GM18861 (cell line): ENCODE measurements at regions not wholly inside any gene's neighbourhood (a gene's known extent, or its start where the extent isn't known, plus 50 kb on each side); places are given as distances from the start of the nearest gene placed in this dataset.
"Not testable (repeated sequence)": the region's sequence is repeated elsewhere in the genome, so short reads cannot be mapped to it uniquely, and the experiment has no call there.

Experiments used
- ATAC-seq: cut with Tn5 transposase; IDR thresholded peaks from one replicate; pipeline ENCODE4 v1.9.1; 2021; ENCODE audit not compliant: unreplicated experiment

GRCh38 chr10:133689897-133690296 lies 63.3 kb upstream of the FRG2B start:
- not testable (repeated sequence) for ATAC-seq

- peak; percentile 19 for ATAC-seq
Measured at GRCh38 chr10:133688441-133688912, 61.9 kb upstream of the FRG2B start.

GRCh38 chr10:133687689-133688440 lies 61.3 kb upstream of the FRG2B start:
- peak; percentile 43 for ATAC-seq

GRCh38 chr10:133686992-133687391 lies 60.4 kb upstream of the FRG2B start:
- not testable (repeated sequence) for ATAC-seq
